ENCODE measurements at regions not wholly inside any gene's neighbourhood (a gene's known extent, or its start where the extent isn't known, plus 50 kb on each side); places are given as distances from the start of the nearest gene placed in this dataset.

DNA sequence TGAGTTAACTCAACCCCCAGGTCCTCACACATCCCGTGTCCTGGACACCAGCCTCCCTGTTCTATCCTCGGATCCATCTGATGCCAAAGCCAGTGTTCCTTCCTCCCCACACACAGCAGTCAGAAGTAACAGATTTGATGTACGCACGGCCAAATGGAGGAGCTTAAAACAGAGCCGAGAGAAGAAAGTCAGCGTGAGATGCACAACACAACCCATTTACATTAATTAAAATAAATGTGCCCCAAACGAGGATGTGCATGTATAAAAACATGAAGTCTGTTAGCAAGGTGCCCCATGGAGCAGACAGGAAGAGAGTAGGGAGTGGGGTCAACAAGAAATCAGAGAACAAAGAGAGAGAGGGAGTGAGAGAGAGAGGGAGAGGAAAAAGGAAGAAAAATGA lies 191.2 kb downstream of the HAUS1 start:
- no peak for TF ChIP-seq FOXP2 (optimal IDR thresholded peaks at IDR 0.05; ENCODE audit: borderline replicate concordance, extremely low read depth, extremely low read length, insufficient read depth)
- TF ChIP-seq POLR2AphosphoS5 (IDR thresholded peaks at IDR 0.05; ENCODE audit: low read depth, low read length): no peak
- TF ChIP-seq REST (IDR thresholded peaks at IDR 0.05; ENCODE audit: insufficient read depth in 1 of 2, low read depth in 2 of 2, low read length in 2 of 2): no peak
- TF ChIP-seq SIN3A (IDR thresholded peaks at IDR 0.05; ENCODE audit: borderline replicate concordance, insufficient read depth, low read length): no peak
- TF ChIP-seq TAF1 (IDR thresholded peaks at IDR 0.05; ENCODE audit: borderline replicate concordance, insufficient read depth, low read length): no peak

GRCh38 chr18:46296656-46297055 lies 192.5 kb downstream of the HAUS1 start:
- TF ChIP-seq SIN3A (IDR thresholded peaks at IDR 0.05; ENCODE audit: borderline replicate concordance, insufficient read depth, low read length): no peak
- no peak for TF ChIP-seq POLR2AphosphoS5 (IDR thresholded peaks at IDR 0.05; ENCODE audit: low read depth, low read length)
- TF ChIP-seq FOXP2 (optimal IDR thresholded peaks at IDR 0.05; ENCODE audit: borderline replicate concordance, extremely low read depth, extremely low read length, insufficient read depth): no peak
- no peak for TF ChIP-seq TAF1 (IDR thresholded peaks at IDR 0.05; ENCODE audit: borderline replicate concordance, insufficient read depth, low read length)
- TF ChIP-seq REST (IDR thresholded peaks at IDR 0.05; ENCODE audit: insufficient read depth in 1 of 2, low read depth in 2 of 2, low read length in 2 of 2): no peak

- no peak for TF ChIP-seq POLR2AphosphoS5 (IDR thresholded peaks at IDR 0.05; ENCODE audit: low read depth, low read length)
- no peak for TF ChIP-seq FOXP2 (optimal IDR thresholded peaks at IDR 0.05; ENCODE audit: borderline replicate concordance, extremely low read depth, extremely low read length, insufficient read depth)
- no peak for TF ChIP-seq TAF1 (IDR thresholded peaks at IDR 0.05; ENCODE audit: borderline replicate concordance, insufficient read depth, low read length)
- no peak for TF ChIP-seq SIN3A (IDR thresholded peaks at IDR 0.05; ENCODE audit: borderline replicate concordance, insufficient read depth, low read length)
- TF ChIP-seq REST (IDR thresholded peaks at IDR 0.05; ENCODE audit: insufficient read depth in 1 of 2, low read depth in 2 of 2, low read length in 2 of 2): no peak
These were observed 192.9 kb downstream of the HAUS1 start for GRCh38 chr18:46297124-46297523.

- TF ChIP-seq REST (IDR thresholded peaks at IDR 0.05; ENCODE audit: insufficient read depth in 1 of 2, low read depth in 2 of 2, low read length in 2 of 2) (no peak), POLR2AphosphoS5 (IDR thresholded peaks at IDR 0.05; ENCODE audit: low read depth, low read length) (no peak), SIN3A (IDR thresholded peaks at IDR 0.05; ENCODE audit: borderline replicate concordance, insufficient read depth, low read length) (no peak), FOXP2 (optimal IDR thresholded peaks at IDR 0.05; ENCODE audit: borderline replicate concordance, extremely low read depth, extremely low read length, insufficient read depth) (no peak), TAF1 (IDR thresholded peaks at IDR 0.05; ENCODE audit: borderline replicate concordance, insufficient read depth, low read length) (no peak)
These were observed 193.4 kb downstream of the HAUS1 start for GRCh38 chr18:46297621-46298020.

DNA sequence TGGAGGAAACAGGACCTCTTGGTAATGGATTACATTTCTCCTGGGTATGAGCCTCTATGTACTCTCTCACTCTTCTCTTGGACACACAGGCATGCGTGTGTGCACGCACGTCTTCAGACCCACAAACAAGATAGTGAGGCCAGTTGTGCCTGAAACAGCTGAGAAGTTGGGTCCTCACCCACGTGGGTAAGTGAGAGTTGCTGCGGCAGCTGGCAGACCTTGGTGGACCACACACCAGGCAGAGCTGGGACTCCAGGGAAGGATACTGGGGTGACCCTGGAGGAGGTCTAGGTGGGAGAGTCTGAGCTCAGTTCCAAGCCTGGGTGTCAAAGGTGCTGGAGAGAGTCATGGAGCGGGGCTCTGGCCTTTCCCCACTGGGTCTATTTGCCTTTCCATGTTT lies 194.3 kb downstream of the HAUS1 start:
- TF ChIP-seq TAF1 (IDR thresholded peaks at IDR 0.05; ENCODE audit: borderline replicate concordance, insufficient read depth, low read length) (no peak), SIN3A (IDR thresholded peaks at IDR 0.05; ENCODE audit: borderline replicate concordance, insufficient read depth, low read length) (no peak), POLR2AphosphoS5 (IDR thresholded peaks at IDR 0.05; ENCODE audit: low read depth, low read length) (no peak), FOXP2 (optimal IDR thresholded peaks at IDR 0.05; ENCODE audit: borderline replicate concordance, extremely low read depth, extremely low read length, insufficient read depth) (no peak), REST (IDR thresholded peaks at IDR 0.05; ENCODE audit: insufficient read depth in 1 of 2, low read depth in 2 of 2, low read length in 2 of 2) (no peak)

Data from PFSK-1 (cell line).